HEK293 (cell line): ENCODE measurements at regions not wholly inside any gene's neighbourhood (a gene's known extent, or its start where the extent isn't known, plus 50 kb on each side); places are given as distances from the start of the nearest gene placed in this dataset.

ENCODE experiments used
- CTCF ChIA-PET: fragments of 350-600 bp; formaldehyde crosslinking; extraction: SDS; loops from one replicate; lab custom pipeline; 2021; ENCODE audit warnings: antibody characterized with exemption; lab: Yijun Ruan, JAX
- POLR2A ChIA-PET: fragments of 300-600 bp; formaldehyde crosslinking; extraction: SDS; loops from one replicate; lab custom pipeline; 2020; ENCODE audit warnings: antibody characterized with exemption, inconsistent platforms; lab: Yijun Ruan, JAX
- H3K27ac ChIP-seq: fragments of 200-500 bp; sonication (Bioruptor generic); 2 replicates; pipeline ENCODE4 v1.5.1; 2014; ENCODE audit warnings: low read depth, low read length, control low read depth, inconsistent platforms; ENCODE audit errors: extremely low read depth
- H3K36me3 ChIP-seq, 2 experiments: fragments of 200-500 bp in 1 of 2; sonication (Bioruptor generic) in 1 of 2; 1 replicate in 1 of 2; 2 replicates in 1 of 2; pipeline ENCODE4 v1.5.1; 2014 to 2017; ENCODE audit warnings: inconsistent platforms in 2 of 2, low read length in 2 of 2; ENCODE audit not compliant: control insufficient read depth in 2 of 2, insufficient read depth in 1 of 2
- H3K4me1 ChIP-seq: fragments of 200-500 bp; sonication (Bioruptor generic); 2 replicates; pipeline ENCODE4 v1.5.1; 2014; ENCODE audit warnings: mild to moderate bottlenecking, low read length, inconsistent platforms; ENCODE audit not compliant: control insufficient read depth, insufficient read depth
- H3K4me3 ChIP-seq: 2 replicates; pipeline ENCODE4 v1.5.1; 2011; ENCODE audit warnings: low read depth, mild to moderate bottlenecking, control low read depth, low read length, moderate library complexity
- H3K9me3 ChIP-seq: fragments of 200-500 bp; sonication (Bioruptor generic); 2 replicates; pipeline ENCODE4 v1.5.1; 2014; ENCODE audit warnings: low read depth, low read length, inconsistent platforms; ENCODE audit not compliant: control insufficient read depth, insufficient read depth
- HOXA7 ChIP-seq: sonication (generic); formaldehyde crosslinking; IDR thresholded peaks from 2 replicates; pipeline ENCODE4 v1.8.1; 2022; ENCODE audit warnings: missing genetic modification reagents, borderline replicate concordance
- HOXC10 ChIP-seq: sonication (generic); formaldehyde crosslinking; IDR thresholded peaks from 2 replicates; pipeline ENCODE4 v1.8.1; 2023; ENCODE audit warnings: mild to moderate bottlenecking, missing genetic modification reagents
- SCRT2 ChIP-seq: fragments of 450-650 bp; formaldehyde crosslinking; IDR thresholded peaks from 2 replicates; pipeline ENCODE4 v1.5.1; 2016; ENCODE audit warnings: missing biosample characterization, missing genetic modification characterization
- ZBTB21 ChIP-seq: fragments of 450-650 bp; formaldehyde crosslinking; IDR thresholded peaks from 2 replicates; pipeline ENCODE4 v1.5.1; 2017; ENCODE audit warnings: missing biosample characterization, missing genetic modification characterization
- ZBTB7A ChIP-seq: fragments of 450-650 bp; formaldehyde crosslinking; IDR thresholded peaks from 2 replicates; pipeline ENCODE4 v1.5.1; 2016; ENCODE audit warnings: low read depth, missing biosample characterization, missing genetic modification characterization
- ZFP69B ChIP-seq: fragments of 450-650 bp; formaldehyde crosslinking; IDR thresholded peaks from 2 replicates; pipeline ENCODE4 v1.5.1; 2016; ENCODE audit warnings: missing biosample characterization, missing genetic modification characterization
- ZNF132 ChIP-seq: fragments of 450-650 bp; formaldehyde crosslinking; IDR thresholded peaks from 2 replicates; pipeline ENCODE4 v1.5.1; 2017; ENCODE audit warnings: missing biosample characterization, missing genetic modification characterization, borderline replicate concordance
- ZNF133 ChIP-seq: fragments of 450-650 bp; formaldehyde crosslinking; IDR thresholded peaks from 2 replicates; pipeline ENCODE4 v1.5.1; 2016; ENCODE audit warnings: missing biosample characterization, missing genetic modification characterization
- ZNF146 ChIP-seq: fragments of 450-650 bp; formaldehyde crosslinking; IDR thresholded peaks from 2 replicates; pipeline ENCODE4 v1.5.1; 2016; ENCODE audit warnings: missing biosample characterization, missing genetic modification characterization
- ZNF148 ChIP-seq: fragments of 450-650 bp; formaldehyde crosslinking; IDR thresholded peaks from 2 replicates; pipeline ENCODE4 v1.5.0; 2017; ENCODE audit warnings: missing biosample characterization, missing genetic modification characterization, borderline replicate concordance
- ZNF169 ChIP-seq: fragments of 450-650 bp; formaldehyde crosslinking; IDR thresholded peaks from 2 replicates; pipeline ENCODE4 v1.5.1; 2016; ENCODE audit warnings: missing biosample characterization, missing genetic modification characterization
- ZNF19 ChIP-seq: fragments of 450-650 bp; formaldehyde crosslinking; IDR thresholded peaks from 2 replicates; pipeline ENCODE4; 2016; ENCODE audit warnings: missing biosample characterization, missing genetic modification characterization, low read depth
- ZNF311 ChIP-seq: fragments of 450-650 bp; formaldehyde crosslinking; IDR thresholded peaks from 2 replicates; pipeline ENCODE4 v1.5.1; 2017; ENCODE audit warnings: missing biosample characterization, missing genetic modification characterization, borderline replicate concordance
- ZNF335 ChIP-seq: fragments of 450-650 bp; formaldehyde crosslinking; conservative IDR thresholded peaks from 2 replicates; pipeline ENCODE4 v1.5.1; 2016; ENCODE audit warnings: missing biosample characterization, missing genetic modification characterization
- ZNF354C ChIP-seq: fragments of 450-650 bp; formaldehyde crosslinking; IDR thresholded peaks from 2 replicates; pipeline ENCODE4 v1.5.1; 2016; ENCODE audit warnings: missing biosample characterization, missing genetic modification characterization, low read depth, borderline replicate concordance
- ZNF423 ChIP-seq: fragments of 450-650 bp; formaldehyde crosslinking; IDR thresholded peaks from 2 replicates; pipeline ENCODE4 v1.5.1; 2016; ENCODE audit warnings: missing biosample characterization, missing genetic modification characterization
- ZNF473 ChIP-seq: fragments of 450-650 bp; formaldehyde crosslinking; IDR thresholded peaks from 2 replicates; pipeline ENCODE4 v1.5.1; 2017; ENCODE audit warnings: missing biosample characterization, missing genetic modification characterization
- ZNF658 ChIP-seq: fragments of 450-650 bp; formaldehyde crosslinking; IDR thresholded peaks from 2 replicates; pipeline ENCODE4; 2016; ENCODE audit warnings: missing biosample characterization, missing genetic modification characterization
- ZNF664 ChIP-seq: fragments of 450-650 bp; formaldehyde crosslinking; IDR thresholded peaks from 2 replicates; pipeline ENCODE4 v1.5.1; 2016; ENCODE audit warnings: missing biosample characterization, missing genetic modification characterization
- ZNF768 ChIP-seq: fragments of 450-650 bp; formaldehyde crosslinking; IDR thresholded peaks from 2 replicates; pipeline ENCODE4 v1.5.1; 2018; ENCODE audit warnings: missing biosample characterization, mild to moderate bottlenecking, missing genetic modification characterization
- ZNF791 ChIP-seq: fragments of 450-650 bp; formaldehyde crosslinking; IDR thresholded peaks from 2 replicates; pipeline ENCODE4 v1.5.1; 2016; ENCODE audit warnings: missing biosample characterization, missing genetic modification characterization
- TF ChIP-seq, protein P1 (sequence below): fragments of 450-650 bp; formaldehyde crosslinking; IDR thresholded peaks from 2 replicates; pipeline ENCODE4 v1.5.1; 2016; ENCODE audit warnings: missing biosample characterization, missing genetic modification characterization

DNA sequence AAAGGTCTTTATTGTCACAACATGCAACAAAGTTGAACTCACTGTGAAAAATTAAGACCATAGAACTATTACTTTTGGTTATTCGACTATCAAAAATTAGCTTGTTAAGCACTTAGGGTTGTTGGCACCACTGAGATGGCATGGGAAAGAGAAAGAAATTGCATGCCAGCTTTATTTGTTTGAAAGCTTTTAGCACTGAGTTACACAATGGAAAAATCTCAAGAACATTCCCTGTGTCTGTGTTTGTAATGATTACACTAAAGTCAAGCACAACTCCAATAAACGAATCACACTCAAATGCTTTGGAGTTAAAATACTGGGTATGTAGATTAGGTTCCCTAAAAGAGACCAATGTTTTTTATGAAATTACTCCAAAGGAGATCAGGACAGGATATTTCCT lies 158.6 kb upstream of the COL8A1 start:
- H3K4me1 ChIP-seq, result no peaks in the 10 kb centered on the region
- TF ChIP-seq ZNF132 (tag by site-specific recombination) (no peak), ZNF146 (tag by site-specific recombination) (no peak), ZNF354C (tag by site-specific recombination) (no peak), ZBTB7A (tag by site-specific recombination) (no peak), ZNF473 (tag by site-specific recombination) (no peak), SCRT2 (tag by site-specific recombination) (no peak), ZNF19 (tag by site-specific recombination) (no peak), ZNF169 (tag by site-specific recombination) (no peak), ZNF768 (tag by site-specific recombination) (no peak), ZNF791 (tag by site-specific recombination) (no peak)
- TF ChIP-seq, all 188 proteins: peak for 0
- POLR2A ChIA-PET, result no interaction called here
- Histone ChIP-seq H3K9me3 (no peaks in the 10 kb centered on the region), H3K4me3 (no peak overlapping the region), H3K36me3 (no peaks in the 10 kb centered on the region), H3K27ac (no peak overlapping the region)
- CTCF ChIA-PET, result no interaction called here

DNA sequence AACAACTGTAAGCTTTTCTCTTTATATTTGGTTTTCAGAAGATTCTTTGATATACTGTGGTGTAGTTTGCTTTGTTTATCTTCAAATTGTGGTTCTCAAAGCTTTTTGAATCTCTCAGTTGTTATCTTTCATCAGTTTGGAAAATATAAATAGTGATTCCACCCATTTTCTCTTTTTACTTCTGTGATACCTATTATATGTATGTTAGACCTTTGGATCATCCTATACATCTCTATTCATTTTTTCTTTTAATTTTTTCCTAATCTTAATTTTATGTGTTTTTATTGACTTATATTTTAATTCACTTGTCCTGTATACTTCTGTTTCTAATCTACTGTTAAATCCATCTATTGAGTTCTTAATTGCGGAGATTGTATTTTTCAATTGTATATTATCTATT lies 160.7 kb upstream of the COL8A1 start:
- no peak for TF ChIP-seq ZFP69B
- no peak for TF ChIP-seq ZBTB21 (tag by site-specific recombination)
- no peak for TF ChIP-seq HOXC10 (CRISPR knock-in tag)
- no peak for TF ChIP-seq ZNF658 (tag by site-specific recombination)
- TF ChIP-seq HOXA7 (CRISPR knock-in tag), result no peak
- peak; percentile 92 for TF ChIP-seq ZNF133 (tag by site-specific recombination)
- TF ChIP-seq ZNF311 (tag by site-specific recombination), result no peak
- no peak for TF ChIP-seq ZNF423
- no peak for TF ChIP-seq ZNF664 (tag by site-specific recombination)
- Histone ChIP-seq H3K27ac (no peak overlapping the region), H3K9me3 (no peaks in the 10 kb centered on the region), H3K4me1 (no peaks in the 10 kb centered on the region), H3K36me3 (no peaks in the 10 kb centered on the region), H3K4me3 (no peak overlapping the region)
- ChIA-PET POLR2A (no interaction called here), CTCF (interaction anchor here (0.6 kb wide), 1 partner anchor 57 kb away, joined by 5 read pairs; no protein-coding TSS in a partner anchor)

DNA sequence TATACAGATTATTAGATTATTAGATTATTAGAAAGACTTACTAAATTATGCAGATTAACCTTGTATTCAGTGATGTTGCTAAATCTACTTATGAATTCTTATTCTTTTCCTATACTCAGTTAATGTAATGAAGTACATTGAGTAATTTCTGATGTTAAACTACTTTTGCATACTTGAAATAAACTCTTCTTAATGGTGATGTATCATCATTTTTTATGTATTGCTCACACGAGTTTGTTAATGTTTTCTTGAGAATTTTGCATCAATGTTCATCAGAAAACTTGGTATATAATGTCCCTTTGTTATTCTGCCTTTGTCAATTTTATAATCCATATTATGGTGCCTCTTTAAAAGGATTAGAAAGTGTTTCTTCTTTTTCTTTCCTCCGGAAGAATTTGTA lies 163.2 kb upstream of the COL8A1 start:
- H3K4me1 ChIP-seq, result no peaks in the 10 kb centered on the region
- ChIA-PET CTCF (interaction anchor here (0.6 kb wide), 1 partner anchor 121 kb away, joined by 4 read pairs; no protein-coding TSS in a partner anchor), POLR2A (no interaction called here)
- H3K9me3 ChIP-seq, result no peaks in the 10 kb centered on the region
- TF ChIP-seq ZNF148 (tag by site-specific recombination) (no peak), ZNF664 (tag by site-specific recombination) (no peak), ZNF335 (no peak)
- TF ChIP-seq, protein P1, sequence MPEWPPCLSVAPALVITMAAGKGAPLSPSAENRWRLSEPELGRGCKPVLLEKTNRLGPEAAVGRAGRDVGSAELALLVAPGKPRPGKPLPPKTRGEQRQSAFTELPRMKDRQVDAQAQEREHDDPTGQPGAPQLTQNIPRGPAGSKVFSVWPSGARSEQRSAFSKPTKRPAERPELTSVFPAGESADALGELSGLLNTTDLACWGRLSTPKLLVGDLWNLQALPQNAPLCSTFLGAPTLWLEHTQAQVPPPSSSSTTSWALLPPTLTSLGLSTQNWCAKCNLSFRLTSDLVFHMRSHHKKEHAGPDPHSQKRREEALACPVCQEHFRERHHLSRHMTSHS (tag by site-specific recombination), result no peak
- H3K36me3 ChIP-seq, result no peaks in the 10 kb centered on the region
- H3K4me3 ChIP-seq, result no peak overlapping the region
- no peak overlapping the region for H3K27ac ChIP-seq
